Adrenal gland (tissue), 5 donors: ENCODE measurements at regions not wholly inside any gene's neighbourhood (a gene's known extent, or its start where the extent isn't known, plus 50 kb on each side); places are given as distances from the start of the nearest gene placed in this dataset.

ENCODE experiments used
- CTCF ChIP-seq, 6 experiments: fragments of 450-650 bp in 4 of 6; fragments of 200-600 bp in 2 of 6; sonication (generic) in 1 of 6; IDR thresholded peaks; 1 replicate in 5 of 6; 2 replicates in 1 of 6; pipeline versions ENCODE4 v1.5.1 to v1.8.0; 2016 to 2021; ENCODE audit warnings: antibody characterized with exemption in 6 of 6, mild to moderate bottlenecking in 2 of 6, moderate library complexity in 1 of 6
- POLR2A ChIP-seq, 2 donors: fragments of 450-650 bp; IDR thresholded peaks; one replicate each; pipeline ENCODE4 v1.6.1; 2017; ENCODE audit warnings: antibody characterized with exemption in 2 of 2, mild to moderate bottlenecking in 2 of 2, moderate library complexity in 1 of 2
- donor health status: DM: no; HTN: no; CAD: no.

DNA sequence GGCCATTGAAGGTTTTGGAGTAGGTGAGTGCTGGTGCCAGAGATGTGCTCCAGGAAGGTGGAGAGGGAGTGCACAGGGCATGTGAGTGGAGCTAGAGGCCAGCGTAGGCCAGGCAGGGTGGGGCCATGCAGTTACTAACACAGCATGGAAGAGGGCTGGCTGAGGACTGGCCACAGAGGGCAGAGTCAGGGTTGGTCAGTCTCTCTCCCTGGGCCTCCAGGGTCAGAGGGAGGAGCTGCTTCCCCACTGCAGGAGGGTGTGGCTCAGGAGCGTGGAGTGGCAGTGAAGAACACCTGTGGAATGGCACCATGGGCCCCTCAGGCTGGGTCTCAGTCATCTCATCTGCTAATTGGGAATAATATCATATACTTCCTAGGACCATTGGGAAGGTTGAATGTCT, 167.7 kb downstream of the MACROH2A1 start:
- TF ChIP-seq CTCF (IDR thresholded peaks at IDR 0.05) (no peak), POLR2A (IDR thresholded peaks at IDR 0.05) (no peak)
